A673 (cell line): ENCODE measurements at regions not wholly inside any gene's neighbourhood (a gene's known extent, or its start where the extent isn't known, plus 50 kb on each side); places are given as distances from the start of the nearest gene placed in this dataset.
"Not testable (repeated sequence)": the region's sequence is repeated elsewhere in the genome, so short reads cannot be mapped to it uniquely, and the experiment has no call there.

ENCODE experiments used
- CTCF ChIP-seq: fragments of 300-800, 200-600 bp; sonication (generic); conservative IDR thresholded peaks from 2 replicates; pipeline ENCODE4 v1.5.1; 2017; ENCODE audit warnings: low read depth, mild to moderate bottlenecking, antibody characterized with exemption, low read length, moderate library complexity, mixed read lengths
- EZH2 ChIP-seq: fragments of 200-600 bp; sonication (generic); IDR thresholded peaks from 2 replicates; pipeline ENCODE4 v1.6.1; 2017; ENCODE audit warnings: borderline replicate concordance, low read depth, mild to moderate bottlenecking, mixed read lengths, antibody characterized with exemption, low read length; ENCODE audit not compliant: poor library complexity, severe bottlenecking

- not testable (repeated sequence) for TF ChIP-seq CTCF
- peak; percentile 65 for TF ChIP-seq EZH2
Measured at GRCh38 chr5:1644393-1644809, 120.6 kb upstream of the LPCAT1 start.
